Heart left ventricle (tissue), 13 donors: ENCODE measurements at regions not wholly inside any gene's neighbourhood (a gene's known extent, or its start where the extent isn't known, plus 50 kb on each side); places are given as distances from the start of the nearest gene placed in this dataset.

Source experiments
- CTCF ChIP-seq, 12 donors: fragments of 200-600 bp; sonication (generic) in 4 of 12; IDR thresholded peaks; one replicate each; pipeline versions ENCODE4 v1.5.0 to v1.8.0; 2018 to 2022; ENCODE audit warnings: antibody characterized with exemption in 12 of 12, mild to moderate bottlenecking in 5 of 12
- POLR2A ChIP-seq, 2 donors: fragments of 450-650 bp; IDR thresholded peaks; one replicate each; pipeline ENCODE4 v1.6.1; 2017; ENCODE audit warnings: antibody characterized with exemption in 2 of 2, mild to moderate bottlenecking in 2 of 2, moderate library complexity in 2 of 2
- donor health status: ischemic (EF 13 %, LVEDD 7.1; RV severe dilation, severe dysfunction).
- donor health status: DM: no; HTN: yes; CAD: no.
- donor health status: DM: no; HTN: no; CAD: no.
- donor health status: ischemic (EF 25% LVEDD 6.9; RV normal size, moderate dysfunction).
- donor health status: ischemic (EF 25% LVEDD 5.7; RV mildly dilated, moderate dysfunction).
- donor health status: ischemic (EF 35%, LVEDD 5.7; RV mildly dilated, moderate dysfunction).
- donor health status: nonischemic (EF 11% LVEDD 7.7; RV severe dilation, severe dysfunction).
- donor health status: DM: yes; HTN: yes; CAD: no.
- donor health status: PGD.
- donor health status: ischemic (EF 29% LVEDD 5.4; RV normal size, mild dysfunction).
- donor health status: nonischemic (EF 23%, LVEDD 6.1; RV moderate dilation, normal function).

GRCh38 chr11:25163421-25163820, 666.6 kb downstream of the LUZP2 start:
- TF ChIP-seq CTCF (IDR thresholded peaks at IDR 0.05) (no peak), POLR2A (IDR thresholded peaks at IDR 0.05) (no peak)
